Uterus (tissue), 3 donors: ENCODE measurements at regions not wholly inside any gene's neighbourhood (a gene's known extent, or its start where the extent isn't known, plus 50 kb on each side); places are given as distances from the start of the nearest gene placed in this dataset.

ENCODE experiments used
- DNase-seq, 2 donors: peaks; one replicate each; pipeline ENCODE4 v3.0.0-alpha.2; 2019 to 2020
- H3K27ac ChIP-seq, 2 donors: fragments of 200-600 bp; sonication (generic); 1 replicate in 1 of 2; 2 replicates in 1 of 2; pipeline ENCODE4 v1.5.1; 2016 to 2018
- H3K27me3 ChIP-seq, 2 donors: fragments of 200-600 bp; sonication (generic); one replicate each; pipeline ENCODE4 v1.5.1; 2018 to 2019; ENCODE audit warnings: control low read depth in 1 of 2
- H3K36me3 ChIP-seq, 2 donors: fragments of 200-600 bp; sonication (generic); one replicate each; pipeline ENCODE4 v1.5.1; 2019; ENCODE audit warnings: control low read depth in 1 of 2
- H3K4me1 ChIP-seq, 2 donors: fragments of 200-600 bp; sonication (generic); one replicate each; pipeline ENCODE4 v1.5.1; 2018 to 2019; ENCODE audit warnings: control low read depth in 1 of 2
- H3K4me3 ChIP-seq, 2 donors: fragments of 200-600 bp; sonication (generic); 1 replicate in 1 of 2; 2 replicates in 1 of 2; pipeline ENCODE4 v1.5.1; 2018 to 2019; ENCODE audit warnings: mild to moderate bottlenecking in 1 of 2
- H3K9me3 ChIP-seq, 2 donors: fragments of 200-600 bp; sonication (generic); one replicate each; pipeline ENCODE4 v1.5.1; 2019; ENCODE audit warnings: control low read depth in 1 of 2
- POLR2A ChIP-seq, 2 donors: fragments of 450-650 bp; IDR thresholded peaks; one replicate each; pipeline ENCODE4 v1.6.1; 2016; ENCODE audit warnings: antibody characterized with exemption in 2 of 2, mild to moderate bottlenecking in 1 of 2, moderate library complexity in 1 of 2
- intact Hi-C: fragments of 100-400 bp; cut with DNase I; formaldehyde crosslinking; loops from one replicate; pipeline ENCODE4 v1.15.1; 2023; ENCODE audit warnings: low total_unique reads
- TF ChIP-seq, protein P1 (sequence below), 4 experiments: fragments of 200-600 bp in 2 of 4; fragments of 450-650 bp in 2 of 4; sonication (generic) in 2 of 4; IDR thresholded peaks; one replicate each; pipeline ENCODE4 v1.5.1; 2016 to 2019; ENCODE audit warnings: antibody characterized with exemption in 4 of 4, mild to moderate bottlenecking in 2 of 4, moderate library complexity in 1 of 4
- donor health status: DM: yes; HTN: yes; CAD: no.

DNA sequence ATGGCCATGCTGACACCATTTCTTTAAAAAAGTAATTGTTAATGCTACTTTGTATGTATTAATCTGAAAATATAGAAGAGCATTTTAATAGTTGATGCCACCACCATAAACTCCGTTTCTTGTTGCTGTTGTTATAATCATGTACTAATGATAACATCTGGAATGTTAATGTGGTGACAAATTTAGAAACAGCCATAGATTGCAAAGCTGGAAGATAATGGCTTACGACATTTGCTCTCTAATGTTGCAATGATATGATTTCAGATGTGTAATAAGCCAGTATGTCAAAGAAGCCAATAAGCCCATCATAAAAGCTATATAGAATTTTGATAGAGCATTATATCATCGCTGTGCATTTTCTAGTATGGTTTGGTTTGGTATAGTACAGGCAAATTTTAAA is 579.4 kb upstream of the ZFP42 start:
- intact Hi-C loops = no loop called here
- no peak for DNase-seq
- Histone ChIP-seq H3K36me3 (no peaks in the 10 kb centered on the region), H3K27me3 (no peaks in the 10 kb centered on the region), H3K9me3 (no peaks in the 10 kb centered on the region), H3K4me1 (no peaks in the 10 kb centered on the region), H3K27ac (no peak overlapping the region), H3K4me3 (no peak overlapping the region)
- TF ChIP-seq, protein P1, sequence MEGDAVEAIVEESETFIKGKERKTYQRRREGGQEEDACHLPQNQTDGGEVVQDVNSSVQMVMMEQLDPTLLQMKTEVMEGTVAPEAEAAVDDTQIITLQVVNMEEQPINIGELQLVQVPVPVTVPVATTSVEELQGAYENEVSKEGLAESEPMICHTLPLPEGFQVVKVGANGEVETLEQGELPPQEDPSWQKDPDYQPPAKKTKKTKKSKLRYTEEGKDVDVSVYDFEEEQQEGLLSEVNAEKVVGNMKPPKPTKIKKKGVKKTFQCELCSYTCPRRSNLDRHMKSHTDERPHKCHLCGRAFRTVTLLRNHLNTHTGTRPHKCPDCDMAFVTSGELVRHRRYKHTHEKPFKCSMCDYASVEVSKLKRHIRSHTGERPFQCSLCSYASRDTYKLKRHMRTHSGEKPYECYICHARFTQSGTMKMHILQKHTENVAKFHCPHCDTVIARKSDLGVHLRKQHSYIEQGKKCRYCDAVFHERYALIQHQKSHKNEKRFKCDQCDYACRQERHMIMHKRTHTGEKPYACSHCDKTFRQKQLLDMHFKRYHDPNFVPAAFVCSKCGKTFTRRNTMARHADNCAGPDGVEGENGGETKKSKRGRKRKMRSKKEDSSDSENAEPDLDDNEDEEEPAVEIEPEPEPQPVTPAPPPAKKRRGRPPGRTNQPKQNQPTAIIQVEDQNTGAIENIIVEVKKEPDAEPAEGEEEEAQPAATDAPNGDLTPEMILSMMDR (IDR thresholded peaks at IDR 0.05) = no peak
- TF ChIP-seq POLR2A (IDR thresholded peaks at IDR 0.05) = no peak

GRCh38 chr4:187417721-187418120 is 577.9 kb upstream of the ZFP42 start:
- Histone ChIP-seq H3K27me3 (no peaks in the 10 kb centered on the region), H3K9me3 (no peaks in the 10 kb centered on the region), H3K27ac (no peak overlapping the region), H3K4me3 (no peak overlapping the region), H3K4me1 (no peaks in the 10 kb centered on the region), H3K36me3 (no peaks in the 10 kb centered on the region)
- DNase-seq = no peak
- intact Hi-C loops = no loop called here
- TF ChIP-seq, protein P1 (IDR thresholded peaks at IDR 0.05) = no peak
- no peak for TF ChIP-seq POLR2A (IDR thresholded peaks at IDR 0.05)

DNA sequence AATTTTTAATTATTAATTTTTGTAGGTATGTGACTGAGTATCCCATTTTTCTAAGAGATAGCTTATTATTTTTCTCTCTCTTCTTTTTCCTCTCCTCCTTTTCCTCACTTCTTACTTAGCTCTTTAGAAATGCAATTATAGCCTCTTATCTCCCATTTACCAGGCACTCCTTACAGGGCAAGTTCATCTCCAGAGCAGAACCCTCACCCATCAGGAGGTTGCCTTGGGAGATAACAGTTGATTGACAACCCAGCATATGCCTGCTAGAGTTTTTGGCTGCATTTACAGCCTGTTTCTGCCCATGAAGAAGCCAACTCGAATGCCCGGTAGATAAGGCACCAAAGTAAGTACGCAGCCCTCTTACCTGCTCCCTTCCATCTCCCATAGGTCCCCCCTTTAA is 572.9 kb upstream of the ZFP42 start:
- Histone ChIP-seq H3K9me3 (no peaks in the 10 kb centered on the region), H3K4me1 (no peaks in the 10 kb centered on the region), H3K4me3 (no peak overlapping the region), H3K27ac (no peak overlapping the region), H3K36me3 (no peaks in the 10 kb centered on the region), H3K27me3 (no peaks in the 10 kb centered on the region)
- TF ChIP-seq POLR2A (IDR thresholded peaks at IDR 0.05) = no peak
- TF ChIP-seq, protein P1 (IDR thresholded peaks at IDR 0.05) = no peak
- no peak for DNase-seq
- intact Hi-C loops = no loop called here

GRCh38 chr4:187424636-187425035 is 570.9 kb upstream of the ZFP42 start:
- Histone ChIP-seq H3K4me3 (no peak overlapping the region), H3K36me3 (no peaks in the 10 kb centered on the region), H3K9me3 (no peaks in the 10 kb centered on the region), H3K27me3 (no peaks in the 10 kb centered on the region), H3K4me1 (no peaks in the 10 kb centered on the region), H3K27ac (no peak overlapping the region)
- TF ChIP-seq, protein P1 (IDR thresholded peaks at IDR 0.05) = no peak
- no peak for TF ChIP-seq POLR2A (IDR thresholded peaks at IDR 0.05)
- no peak for DNase-seq
- intact Hi-C loops = no loop called here

GRCh38 chr4:187426511-187426910 is 569.1 kb upstream of the ZFP42 start:
- Histone ChIP-seq H3K36me3 (no peaks in the 10 kb centered on the region), H3K9me3 (no peaks in the 10 kb centered on the region), H3K4me3 (no peak overlapping the region), H3K27ac (no peak overlapping the region), H3K4me1 (no peaks in the 10 kb centered on the region), H3K27me3 (no peaks in the 10 kb centered on the region)
- intact Hi-C loops = no loop called here
- TF ChIP-seq POLR2A (IDR thresholded peaks at IDR 0.05) = no peak
- TF ChIP-seq, protein P1 (IDR thresholded peaks at IDR 0.05) = no peak
- no peak for DNase-seq
